IMR-90 (cell line): ENCODE measurements at regions not wholly inside any gene's neighbourhood (a gene's known extent, or its start where the extent isn't known, plus 50 kb on each side); places are given as distances from the start of the nearest gene placed in this dataset.
A peak's percentile ranks its signal among the peaks of the same experiment; 100 is the strongest.

Experiments
- ATAC-seq: fragments of 200-7000 bp; cut with Tn5 transposase; 2 replicates; pipeline ENCODE4 v1.9.1; 2020; ENCODE audit warnings: low read depth, mild to moderate bottlenecking, moderate library complexity
- BruUV-seq: library from RNA; stranded (reverse); fragments of 400-500 nt; replicated peaks from 2 replicates; lab custom pipeline; 2021; lab: Mats Ljungman, UMichigan
- CTCF ChIA-PET: fragments of 300-600 bp; formaldehyde crosslinking; extraction: SDS; loops from one replicate; lab custom pipeline; 2021; ENCODE audit warnings: antibody characterized with exemption; lab: Yijun Ruan, JAX
- POLR2A ChIA-PET: fragments of 300-600 bp; sonication (Branson Sonifier 250); formaldehyde crosslinking; loops from one replicate; lab custom pipeline; 2022; ENCODE audit warnings: antibody characterized with exemption; ENCODE audit not compliant: unreplicated experiment; lab: Charles Lee
- DNase-seq: peaks from one replicate; pipeline ENCODE4 v3.0.0; 2013
- H2AFZ ChIP-seq: replicated peaks from 2 replicates; pipeline ENCODE3; 2013; ENCODE audit warnings: low read length, mild to moderate bottlenecking; ENCODE audit not compliant: poor library complexity
- H2AK5ac ChIP-seq: 2 replicates; pipeline ENCODE4 v1.6.1; 2013; ENCODE audit warnings: low read depth, low read length, inconsistent platforms
- H2AK9ac ChIP-seq: replicated peaks from 2 replicates; pipeline ENCODE3; 2013; ENCODE audit warnings: mild to moderate bottlenecking, low read depth, low read length, moderate library complexity; ENCODE audit not compliant: poor library complexity
- H2BK120ac ChIP-seq: 2 replicates; pipeline ENCODE4 v1.6.1; 2013; ENCODE audit warnings: low read depth, low read length, inconsistent platforms
- H2BK15ac ChIP-seq: 3 replicates; pipeline ENCODE4 v1.6.1; 2013; ENCODE audit warnings: low read depth, low read length, inconsistent platforms
- H2BK20ac ChIP-seq: 2 replicates; pipeline ENCODE4 v1.6.1; 2013; ENCODE audit warnings: low read depth, mild to moderate bottlenecking, inconsistent platforms, low read length, moderate library complexity
- H2BK5ac ChIP-seq: 2 replicates; pipeline ENCODE4 v1.6.1; 2013; ENCODE audit warnings: mild to moderate bottlenecking, low read depth, low read length, inconsistent platforms; ENCODE audit not compliant: poor library complexity, severe bottlenecking
- H3K14ac ChIP-seq: replicated peaks from 2 replicates; pipeline ENCODE4 v1.6.1; 2013; ENCODE audit warnings: low read depth, low read length, inconsistent platforms
- H3K18ac ChIP-seq: 2 replicates; pipeline ENCODE4 v1.6.1; 2013; ENCODE audit warnings: low read depth, low read length, control low read depth
- H3K23ac ChIP-seq: 2 replicates; pipeline ENCODE4 v1.6.1; 2013; ENCODE audit warnings: low read depth, low read length, inconsistent platforms
- H3K27ac ChIP-seq: 2 replicates; pipeline ENCODE4 v1.5.1; 2013; ENCODE audit warnings: mild to moderate bottlenecking, control low read depth, low read length; ENCODE audit not compliant: insufficient read depth
- H3K27me3 ChIP-seq: 2 replicates; pipeline ENCODE4 v1.6.1; 2013; ENCODE audit warnings: low read length; ENCODE audit not compliant: control insufficient read depth, insufficient read depth
- H3K36me3 ChIP-seq: 2 replicates; pipeline ENCODE4 v1.6.1; 2013; ENCODE audit warnings: low read length, mixed read lengths; ENCODE audit not compliant: control insufficient read depth, insufficient read depth
- H3K4ac ChIP-seq: 2 replicates; pipeline ENCODE4 v1.6.1; 2013; ENCODE audit warnings: low read depth, low read length, inconsistent platforms
- H3K4me1 ChIP-seq: 2 replicates; pipeline ENCODE4 v1.6.1; 2013; ENCODE audit warnings: low read length, mixed read lengths; ENCODE audit not compliant: control insufficient read depth, insufficient read depth
- H3K4me2 ChIP-seq: 2 replicates; pipeline ENCODE4 v1.6.1; 2013; ENCODE audit warnings: low read depth, mild to moderate bottlenecking, control low read depth, low read length, moderate library complexity
- H3K4me3 ChIP-seq: 2 replicates; pipeline ENCODE4 v1.5.1; 2013; ENCODE audit warnings: low read depth, mild to moderate bottlenecking, control low read depth, low read length, moderate library complexity; ENCODE audit not compliant: insufficient read depth
- H3K56ac ChIP-seq: 2 replicates; pipeline ENCODE4 v1.6.1; 2013; ENCODE audit warnings: low read length, inconsistent platforms; ENCODE audit not compliant: insufficient read depth; ENCODE audit errors: extremely low read depth
- H3K79me1 ChIP-seq, 2 experiments: 2 replicates each; pipeline ENCODE4 v1.6.1; 2013; ENCODE audit warnings: low read length in 2 of 2, inconsistent platforms in 1 of 2, low read depth in 1 of 2
- H3K9ac ChIP-seq: 2 replicates; pipeline ENCODE4 v1.6.1; 2013; ENCODE audit warnings: low read depth, low read length, control low read depth
- H3K9me1 ChIP-seq: 2 replicates; pipeline ENCODE4 v1.6.1; 2013; ENCODE audit warnings: low read length, inconsistent platforms; ENCODE audit not compliant: insufficient read depth
- H3K9me3 ChIP-seq: 2 replicates; pipeline ENCODE4 v1.6.1; 2013; ENCODE audit warnings: low read length; ENCODE audit not compliant: control insufficient read depth, insufficient read depth
- H4K20me1 ChIP-seq: 2 replicates; pipeline ENCODE4 v1.6.1; 2013; ENCODE audit warnings: low read length, inconsistent platforms; ENCODE audit not compliant: insufficient read depth
- H4K5ac ChIP-seq: 2 replicates; pipeline ENCODE4 v1.6.1; 2013; ENCODE audit warnings: mild to moderate bottlenecking, low read depth, low read length, control low read depth
- H4K8ac ChIP-seq, 2 experiments: 2 replicates each; pipeline ENCODE4 v1.6.1; 2013; ENCODE audit warnings: low read depth in 2 of 2, low read length in 2 of 2, control low read depth in 1 of 2, inconsistent platforms in 1 of 2
- H4K91ac ChIP-seq: 2 replicates; pipeline ENCODE4 v1.6.1; 2013; ENCODE audit warnings: low read depth, low read length, inconsistent platforms; ENCODE audit not compliant: insufficient read depth
- FOS ChIP-seq: fragments of 150-350 bp; IDR thresholded peaks from 2 replicates; pipeline ENCODE4 v1.6.1; 2016; ENCODE audit warnings: low read depth, low read length
- MAZ ChIP-seq: IDR thresholded peaks from 2 replicates; pipeline ENCODE4 v1.6.1; 2012; ENCODE audit warnings: low read depth, mild to moderate bottlenecking, low read length, improper control_type of control experiment, moderate library complexity, borderline replicate concordance
- WGBS, 2 experiments: methylation state at CpG; one replicate each; pipeline versions ENCODE4 v1.1.5 to v1.1.7; 2013; ENCODE audit warnings: missing lambda C conversion rate in 2 of 2; ENCODE audit not compliant: insufficient read length in 1 of 2; ENCODE audit errors: extremely low coverage in 2 of 2; 5-methylcytosine and 5-hydroxymethylcytosine counted together
- dilution Hi-C: fragments of 300-500 bp; cut with HindIII; formaldehyde crosslinking; loops from one replicate; pipeline ENCODE4 v1.14.3; 2018; ENCODE audit warnings: low sequenced_read_pairs; ENCODE audit not compliant: unreplicated experiment
- in situ Hi-C: fragments of 300-500 bp; cut with MboI; formaldehyde crosslinking; loops from 3 replicates; pipeline ENCODE4 v1.14.3; 2019; ENCODE audit warnings: low sequenced_read_pairs, inconsistent platforms, mixed read lengths
- intact Hi-C: fragments of 100-400 bp; cut with micrococcal nuclease; formaldehyde crosslinking; loops from 2 replicates; pipeline ENCODE4 v1.10.0; 2022

GRCh38 chr18:61702007-61702406, 190.8 kb downstream of the RNF152 start:
- H3K4me2 ChIP-seq, result peak overlapping the region; percentile 10; the same call in 1 of the 2 replicates
- H2AK5ac ChIP-seq, result peak overlapping the region; percentile 33; the same call in 1 of the 2 replicates
- peak overlapping the region; percentile 58; the same call in 1 of the 2 replicates for H3K4ac ChIP-seq
- no peaks in the 10 kb centered on the region for H3K27me3 ChIP-seq
- peak overlapping the region; percentile 89 for H2BK5ac ChIP-seq
- 0 out of 2 replicates have a peak, but pooled peaks have one; percentile 26 for TF ChIP-seq FOS
- no peak for TF ChIP-seq MAZ
- H3K79me1 ChIP-seq, result no peaks in the 10 kb centered on the region
- H2AFZ ChIP-seq, result peak overlapping the region; percentile 75
- intact Hi-C loops (loop anchor here (5.0 kb wide), 1 partner anchor 420 kb away; no protein-coding TSS in a partner anchor), in situ Hi-C loops (no loop called here), dilution Hi-C loops (no loop called here)
- peak overlapping the region; percentile 20 to 67; a peak in 2 of 4 replicates for H4K8ac ChIP-seq
- peak overlapping the region; percentile 83; the same call in 1 of the 2 replicates for H2BK120ac ChIP-seq
- H3K4me1 ChIP-seq, result peaks cover 5% of the 10 kb centered on the region
- H2BK20ac ChIP-seq, result peak overlapping the region; percentile 64; the same call in 1 of the 2 replicates
- no peak overlapping the region for H3K56ac ChIP-seq
- H4K20me1 ChIP-seq, result no peaks in the 10 kb centered on the region
- H3K27ac ChIP-seq, result peak overlapping the region; percentile 83
- POLR2A ChIA-PET, result no interaction called here
- peak overlapping the region; percentile 34; the same call in 1 of the 2 replicates for H3K14ac ChIP-seq
- H2BK15ac ChIP-seq, result peak overlapping the region; percentile 72; the same call in 1 of the 3 replicates
- CTCF ChIA-PET, result interaction anchor here (0.7 to 1.3 kb wide), 2 partner anchors 39 to 192 kb away, joined by 3 to 5 read pairs; no protein-coding TSS in a partner anchor
- H3K9ac ChIP-seq, result no peak overlapping the region
- no peaks in the 10 kb centered on the region for H3K36me3 ChIP-seq
- no peaks in the 10 kb centered on the region for H3K9me1 ChIP-seq
- BruUV-seq, result no TSS peak
- H4K91ac ChIP-seq, result 0 out of 2 replicates have a peak overlapping the region, but pooled peaks have one; percentile 5
- peak overlapping the region; percentile 16; the same call in 1 of the 2 replicates for H4K5ac ChIP-seq
- H2AK9ac ChIP-seq, result no peak overlapping the region
- no peak overlapping the region for H3K4me3 ChIP-seq
- WGBS, 2 experiments, result no CpG with 5 or more reads among the region's 3 CpGs
- peak overlapping the region; percentile 88; the same call in 1 of the 2 replicates for H3K18ac ChIP-seq
- peak; percentile 62 for ATAC-seq
- H3K23ac ChIP-seq, result no peak overlapping the region; the same call in 1 of the 2 replicates
- DNase-seq, result peak; percentile 89
- H3K9me3 ChIP-seq, result peaks cover 6% of the 10 kb centered on the region
